ENCODE measurements at regions not wholly inside any gene's neighbourhood (a gene's known extent, or its start where the extent isn't known, plus 50 kb on each side); places are given as distances from the start of the nearest gene placed in this dataset.

GRCh38 chr3:65230261-65231139 is 542.7 kb upstream of the ADAMTS9 start:
- DNase-seq, result no peak

DNA sequence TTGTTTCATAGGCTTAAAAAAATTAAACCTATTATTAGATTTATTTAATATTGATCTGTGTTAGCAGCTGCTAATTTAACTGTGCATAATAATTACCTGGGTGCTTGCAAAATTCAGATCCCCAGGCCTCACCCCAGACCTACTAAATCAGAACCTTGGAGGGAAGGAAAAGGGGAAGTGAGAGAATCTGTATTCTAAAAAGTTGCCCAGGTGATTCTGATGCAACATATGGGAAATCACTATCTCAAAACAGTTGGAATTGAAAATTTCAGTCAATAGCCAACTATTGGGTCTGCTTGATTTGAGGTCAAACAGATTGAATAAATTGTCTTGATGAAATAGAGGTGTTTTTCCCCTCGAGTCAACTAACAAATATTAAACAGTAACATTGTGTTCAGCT is 538.5 kb upstream of the ADAMTS9 start:
- DNase-seq, result no peak

DNA sequence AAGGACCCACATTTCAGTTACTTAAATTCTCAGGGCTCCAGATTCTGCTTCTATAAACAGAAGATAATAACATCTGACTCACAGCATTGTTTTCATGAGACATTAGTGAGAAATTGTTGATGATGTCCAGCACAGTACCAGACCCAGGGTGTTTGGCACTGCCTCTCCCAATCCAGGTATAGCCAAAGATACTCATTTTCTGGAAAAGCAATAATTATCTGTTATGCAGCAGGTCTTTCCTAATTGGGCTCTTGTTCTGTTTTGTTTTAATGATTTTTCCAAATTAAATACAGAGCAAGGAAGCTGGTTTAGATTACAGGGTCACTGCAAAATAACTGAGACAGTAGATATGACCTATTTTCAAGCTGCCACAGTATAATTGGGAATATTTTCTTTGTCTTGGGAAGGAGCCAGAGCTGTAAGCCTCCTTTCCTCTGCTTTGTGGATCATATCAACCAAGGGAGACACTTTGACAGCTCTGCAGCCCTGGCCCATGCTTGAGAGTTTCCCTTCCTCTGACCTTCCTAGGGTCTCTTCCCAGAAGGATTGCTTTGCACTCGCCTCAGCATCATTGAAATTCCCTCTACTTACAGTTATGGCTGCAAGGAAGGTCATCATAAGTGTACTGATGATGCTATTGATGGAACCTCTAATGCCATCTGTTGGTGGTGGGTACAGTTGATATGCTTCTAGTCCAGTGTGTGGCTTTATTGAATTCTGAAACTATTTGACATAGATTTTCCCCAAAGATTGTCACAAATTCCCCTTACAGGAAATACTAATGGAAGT is 522.4 kb upstream of the ADAMTS9 start:
- DNase-seq, result no peak

DNA sequence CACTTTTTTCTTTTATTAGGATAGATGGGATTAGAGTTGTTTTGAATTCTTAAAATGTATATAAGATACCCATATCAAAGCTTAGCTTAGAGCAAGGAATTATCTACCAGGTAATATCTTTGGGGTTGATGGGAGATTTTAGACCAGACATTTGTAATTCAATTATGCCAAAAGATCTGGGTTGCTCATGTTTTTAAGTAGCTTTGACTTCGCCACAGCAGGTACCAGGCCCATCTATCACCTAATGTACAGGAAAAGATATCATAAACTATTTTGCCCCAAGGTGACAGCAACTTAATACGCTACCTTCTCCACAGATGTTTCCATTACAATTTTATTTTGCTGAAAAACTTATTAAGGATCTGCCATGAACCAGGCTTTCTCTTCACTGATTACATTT is 514.6 kb upstream of the ADAMTS9 start:
- no peak for DNase-seq

DNA sequence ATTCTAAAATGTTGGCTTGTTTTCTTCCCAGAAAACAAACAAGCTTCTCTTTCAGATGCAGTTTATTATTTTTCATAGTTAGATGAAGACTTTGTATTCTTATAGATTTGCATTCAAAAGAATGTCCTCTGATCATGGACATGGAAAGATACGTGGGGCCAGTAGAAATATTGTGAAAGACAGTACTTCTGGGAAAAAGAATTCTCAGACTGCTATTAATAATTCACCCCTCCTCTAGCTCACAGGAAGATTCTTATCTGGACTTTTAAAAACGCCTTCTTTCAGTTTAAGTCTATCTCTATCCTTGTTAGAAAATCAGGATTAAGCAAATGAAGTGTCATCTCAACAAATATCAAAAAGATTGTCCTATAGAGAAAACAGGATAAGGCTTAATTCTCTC is 514.1 kb upstream of the ADAMTS9 start:
- no peak for DNase-seq

- no peak for DNase-seq
These were observed 512.6 kb upstream of the ADAMTS9 start for GRCh38 chr3:65200310-65200970.

- DNase-seq, result no peak
These were observed 508.9 kb upstream of the ADAMTS9 start for GRCh38 chr3:65196663-65197062.

- no peak for DNase-seq
These were observed 507.6 kb upstream of the ADAMTS9 start for GRCh38 chr3:65195211-65196006.

GRCh38 chr3:65194744-65195143 is 506.9 kb upstream of the ADAMTS9 start:
- DNase-seq, result no peak

GRCh38 chr3:65194047-65194714 is 506.4 kb upstream of the ADAMTS9 start:
- no peak for DNase-seq

DNA sequence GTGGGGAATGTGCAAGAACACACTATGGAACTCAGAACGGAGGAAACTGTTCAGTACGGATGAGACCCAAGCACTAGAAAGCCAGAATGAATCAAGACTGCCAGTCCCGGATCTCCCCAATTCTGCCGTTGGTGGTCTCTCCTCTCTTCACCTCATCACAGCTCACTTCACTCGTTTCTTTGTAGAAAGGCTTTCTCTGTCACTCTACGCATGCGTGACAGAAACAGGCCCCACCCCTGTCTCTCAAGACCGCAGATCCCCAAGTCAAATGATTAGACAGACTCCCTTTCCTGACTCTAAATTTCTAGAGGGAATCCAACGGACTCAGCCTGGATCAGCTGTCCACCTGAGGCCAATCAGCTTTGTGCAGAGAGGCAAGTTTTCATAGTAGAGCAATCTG is 505.7 kb upstream of the ADAMTS9 start:
- no peak for DNase-seq

DNA sequence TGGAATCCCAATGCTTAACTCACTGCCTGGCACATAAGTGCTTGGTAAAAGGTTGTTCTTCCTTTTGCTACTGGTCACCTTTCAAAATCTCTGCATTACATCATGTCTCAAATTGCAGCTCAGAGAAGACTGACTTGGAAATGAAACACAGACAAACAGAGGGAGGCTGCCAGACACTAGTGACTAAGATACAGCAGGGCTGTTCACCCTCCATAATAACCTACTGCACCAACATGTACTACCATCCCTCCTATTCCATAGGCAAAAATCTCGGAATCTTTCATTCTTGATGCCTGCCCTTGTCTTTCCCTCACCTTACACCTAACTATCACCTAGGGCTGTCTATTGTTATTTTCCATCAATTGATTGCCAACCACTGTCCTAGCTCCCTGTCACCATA is 502.3 kb upstream of the ADAMTS9 start:
- no peak for DNase-seq

DNA sequence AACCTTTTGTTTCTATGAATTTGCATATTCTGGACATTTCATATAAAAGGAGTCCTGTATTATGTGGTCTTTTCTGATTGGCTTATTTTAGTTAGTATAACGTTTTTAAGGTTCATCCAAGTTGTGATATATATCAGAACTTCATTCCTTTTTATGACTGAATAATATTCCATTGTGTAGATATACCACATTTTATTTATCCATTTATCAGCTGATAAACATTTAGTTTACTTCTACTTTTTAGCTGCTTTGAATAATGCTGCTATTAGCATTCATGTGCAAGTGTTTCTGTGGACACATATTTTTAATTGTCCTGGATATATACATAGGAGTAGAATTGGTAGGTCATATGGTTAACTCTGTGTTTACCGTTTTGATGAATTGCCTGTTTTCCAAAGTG is 498.5 kb upstream of the ADAMTS9 start:
- DNase-seq, result no peak

DNA sequence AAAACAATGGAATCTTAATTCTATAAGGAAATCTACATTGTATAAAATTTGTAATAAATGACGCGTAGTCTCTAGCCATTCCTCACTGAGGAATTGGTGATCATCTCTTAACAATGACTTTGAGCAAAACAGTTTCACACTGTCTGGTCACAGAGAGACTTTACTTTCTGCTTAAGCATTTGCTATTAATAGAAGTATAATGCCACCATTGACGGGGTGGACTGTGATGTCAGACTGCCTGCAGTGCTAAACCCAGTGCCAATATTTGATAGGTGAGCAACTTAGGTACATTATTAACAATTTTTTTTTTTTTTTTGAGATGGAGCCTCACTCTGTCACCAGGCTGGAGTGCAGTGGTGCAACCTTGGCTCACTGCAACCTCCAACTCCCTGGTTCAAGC is 494.9 kb upstream of the ADAMTS9 start:
- DNase-seq, result no peak

DNA sequence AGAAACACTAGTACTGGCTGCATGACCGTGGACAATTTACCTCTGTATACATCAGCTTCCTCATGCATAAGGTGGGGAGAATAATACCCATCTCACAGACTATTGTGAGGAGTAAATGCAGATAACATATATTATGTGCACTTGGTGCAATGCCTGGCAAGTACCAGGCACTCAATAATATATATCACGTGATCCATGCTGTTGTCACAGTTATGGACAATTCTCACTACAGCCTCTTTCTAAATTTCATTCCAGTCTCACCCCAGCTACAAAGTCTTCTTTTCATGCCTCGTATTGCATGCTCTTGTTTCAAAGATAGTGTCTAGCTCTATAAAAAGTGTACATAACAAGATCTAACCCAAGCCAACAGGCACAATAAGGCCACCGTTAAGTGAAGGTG is 494.3 kb upstream of the ADAMTS9 start:
- no peak for DNase-seq

DNA sequence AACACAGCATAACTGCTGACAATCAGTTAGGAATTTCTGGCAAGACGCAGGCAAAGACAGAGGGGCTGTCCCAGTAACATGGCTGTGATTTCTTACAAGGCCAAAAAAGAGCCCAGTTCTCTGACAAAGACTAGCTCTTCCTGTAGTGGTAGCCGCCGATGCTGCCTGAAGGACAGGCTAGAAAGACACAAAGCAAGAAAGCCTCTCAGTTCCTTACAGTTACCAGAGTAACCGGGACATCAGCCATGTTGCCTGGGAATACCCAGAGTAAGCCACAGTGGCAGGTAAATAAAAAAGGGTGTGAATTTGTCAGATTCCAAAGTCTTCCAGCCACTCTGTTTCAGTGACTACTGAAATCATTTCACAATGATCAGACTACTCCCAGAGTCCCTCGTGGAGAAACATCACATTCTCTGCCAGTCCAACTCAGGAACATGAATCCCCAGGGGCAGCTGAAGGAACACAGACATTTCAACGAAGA is 493.6 kb upstream of the ADAMTS9 start:
- no peak for DNase-seq

GRCh38 chr3:65178703-65179102 is 490.9 kb upstream of the ADAMTS9 start:
- no peak for DNase-seq

GRCh38 chr3:65177960-65178376 is 490.2 kb upstream of the ADAMTS9 start:
- no peak for DNase-seq

- DNase-seq, result no peak
These were observed 486.9 kb upstream of the ADAMTS9 start for GRCh38 chr3:65174713-65175112.

DNA sequence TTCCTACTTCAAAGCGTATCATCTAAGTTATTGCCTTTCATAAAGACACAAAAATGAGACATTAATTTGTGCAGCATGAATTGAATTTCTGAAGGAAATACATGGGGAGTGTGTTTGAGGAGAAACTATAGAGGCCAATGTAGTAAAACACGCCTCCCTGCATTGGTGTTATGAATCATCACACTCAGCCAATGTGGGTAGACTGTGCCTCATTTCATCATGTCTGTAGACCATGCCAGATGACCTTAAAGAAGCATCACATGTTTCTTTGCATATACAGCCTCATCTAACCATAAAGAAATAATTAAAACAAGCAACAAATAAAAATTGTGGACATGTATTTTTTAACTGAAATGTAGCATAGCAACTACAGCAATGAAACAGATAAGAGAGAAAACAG is 486.0 kb upstream of the ADAMTS9 start:
- DNase-seq, result no peak

DNA sequence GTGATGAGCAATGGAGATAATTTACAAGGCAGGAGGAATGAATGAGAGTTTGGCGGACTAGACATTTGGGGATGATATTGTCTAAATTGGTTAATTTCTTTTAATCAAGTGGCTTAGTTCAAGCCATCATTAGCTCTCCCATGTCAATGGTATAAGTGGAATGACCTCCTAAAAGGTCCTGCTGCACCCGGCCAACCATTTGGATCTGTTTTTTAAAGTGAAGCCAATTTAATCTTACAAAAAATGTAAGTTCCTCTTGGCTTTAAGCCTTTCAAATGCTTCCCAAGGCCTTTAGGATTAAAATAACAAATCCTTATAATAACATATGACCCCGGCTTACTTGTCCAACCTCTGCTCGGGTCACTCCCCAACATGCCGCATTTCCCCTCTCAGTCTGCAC is 484.4 kb upstream of the ADAMTS9 start:
- DNase-seq, result no peak

GRCh38 chr3:65170390-65171042 is 482.7 kb upstream of the ADAMTS9 start:
- DNase-seq, result peak; percentile 0 to 34
